Pons (tissue), 1 donor: ENCODE measurements at regions not wholly inside any gene's neighbourhood (a gene's known extent, or its start where the extent isn't known, plus 50 kb on each side); places are given as distances from the start of the nearest gene placed in this dataset.

Experiments used
- DNase-seq: peaks from one replicate; pipeline ENCODE4 v3.0.0-alpha.2; 2016; ENCODE audit warnings: low spot score

- no peak for DNase-seq
These were observed 663.0 kb upstream of the FANCL start for GRCh38 chr2:58904095-58904494.

GRCh38 chr2:58903427-58903826 is 662.3 kb upstream of the FANCL start:
- no peak for DNase-seq

- DNase-seq: no peak
These were observed 659.3 kb upstream of the FANCL start for GRCh38 chr2:58900246-58901027.

- DNase-seq: no peak
These were observed 658.6 kb upstream of the FANCL start for GRCh38 chr2:58899692-58900091.

- no peak for DNase-seq
These were observed 655.5 kb upstream of the FANCL start for GRCh38 chr2:58896638-58897037.

GRCh38 chr2:58895857-58896256 is 654.7 kb upstream of the FANCL start:
- DNase-seq: no peak

- no peak for DNase-seq
These were observed 652.7 kb upstream of the FANCL start for GRCh38 chr2:58893656-58894351.

GRCh38 chr2:58891828-58892377 is 650.8 kb upstream of the FANCL start:
- no peak for DNase-seq

GRCh38 chr2:58890865-58891525 is 649.9 kb upstream of the FANCL start:
- no peak for DNase-seq

GRCh38 chr2:58886009-58886408 is 644.9 kb upstream of the FANCL start:
- DNase-seq: no peak

GRCh38 chr2:58879834-58880233 is 638.7 kb upstream of the FANCL start:
- no peak for DNase-seq

GRCh38 chr2:58878778-58879177 is 637.7 kb upstream of the FANCL start:
- DNase-seq: no peak

GRCh38 chr2:58876126-58876525 is 635.0 kb upstream of the FANCL start:
- no peak for DNase-seq

- no peak for DNase-seq
These were observed 634.3 kb upstream of the FANCL start for GRCh38 chr2:58875436-58875835.

- DNase-seq: no peak
These were observed 630.5 kb upstream of the FANCL start for GRCh38 chr2:58871469-58872142.

GRCh38 chr2:58870704-58871103 is 629.6 kb upstream of the FANCL start:
- DNase-seq: no peak

GRCh38 chr2:58866946-58867345 is 625.8 kb upstream of the FANCL start:
- DNase-seq: no peak

GRCh38 chr2:58866527-58866926 is 625.4 kb upstream of the FANCL start:
- DNase-seq: no peak

GRCh38 chr2:58866040-58866439 is 624.9 kb upstream of the FANCL start:
- no peak for DNase-seq

- no peak for DNase-seq
These were observed 624.3 kb upstream of the FANCL start for GRCh38 chr2:58865436-58865835.

- DNase-seq: no peak
These were observed 621.1 kb upstream of the FANCL start for GRCh38 chr2:58862244-58862643.

GRCh38 chr2:58860586-58860985 is 619.5 kb upstream of the FANCL start:
- DNase-seq: no peak
